ENCODE measurements at regions not wholly inside any gene's neighbourhood (a gene's known extent, or its start where the extent isn't known, plus 50 kb on each side); places are given as distances from the start of the nearest gene placed in this dataset.

DNA sequence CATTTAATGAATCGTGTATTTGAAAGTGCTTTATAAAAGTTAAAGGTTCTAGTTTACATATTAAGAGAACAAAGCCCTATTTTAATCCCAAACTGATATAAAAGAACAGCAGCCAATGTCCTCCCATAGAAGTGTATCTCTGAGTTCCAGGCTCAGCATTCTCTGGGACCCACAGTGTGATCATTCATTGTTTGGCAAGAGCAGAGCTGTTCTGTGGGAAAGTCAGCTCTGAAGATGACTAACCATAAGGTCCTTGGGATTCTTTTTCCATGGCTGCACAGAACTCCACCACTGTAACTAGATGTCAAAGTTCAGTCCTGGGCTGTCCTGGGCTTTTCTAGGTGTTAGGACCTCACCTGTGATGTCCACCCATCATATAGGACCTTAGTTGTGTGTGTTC is 157.0 kb upstream of the TLL1 start:
- TF ChIP-seq EED (CRISPR knock-in tag; IDR thresholded peaks at IDR 0.05) (no peak), MZF1 (CRISPR knock-in tag; IDR thresholded peaks at IDR 0.05; ENCODE audit: borderline replicate concordance) (no peak), U2AF2 (IDR thresholded peaks at IDR 0.05; ENCODE audit: low read depth, low read length) (no peak), POLR2AphosphoS2 (IDR thresholded peaks at IDR 0.05; ENCODE audit: low read depth, low read length) (no peak), ZFP90 (CRISPR knock-in tag; IDR thresholded peaks at IDR 0.05; ENCODE audit: borderline replicate concordance) (no peak), ELF1 (CRISPR knock-in tag; IDR thresholded peaks at IDR 0.05) (no peak), POLR2G (IDR thresholded peaks at IDR 0.05; ENCODE audit: low read depth, low read length) (no peak), YY1 (IDR thresholded peaks at IDR 0.05; ENCODE audit: insufficient read depth, insufficient replicate concordance, low read depth, low read length) (no peak), PHF8 (CRISPR knock-in tag; IDR thresholded peaks at IDR 0.05) (no peak), DPF2 (CRISPR knock-in tag; IDR thresholded peaks at IDR 0.05; ENCODE audit: borderline replicate concordance, low read depth) (no peak), POLR2A (IDR thresholded peaks at IDR 0.05; ENCODE audit: insufficient read depth in 1 of 2, low read depth in 2 of 2, low read length in 2 of 2) (no peak)
- TF ChIP-seq, protein P1, sequence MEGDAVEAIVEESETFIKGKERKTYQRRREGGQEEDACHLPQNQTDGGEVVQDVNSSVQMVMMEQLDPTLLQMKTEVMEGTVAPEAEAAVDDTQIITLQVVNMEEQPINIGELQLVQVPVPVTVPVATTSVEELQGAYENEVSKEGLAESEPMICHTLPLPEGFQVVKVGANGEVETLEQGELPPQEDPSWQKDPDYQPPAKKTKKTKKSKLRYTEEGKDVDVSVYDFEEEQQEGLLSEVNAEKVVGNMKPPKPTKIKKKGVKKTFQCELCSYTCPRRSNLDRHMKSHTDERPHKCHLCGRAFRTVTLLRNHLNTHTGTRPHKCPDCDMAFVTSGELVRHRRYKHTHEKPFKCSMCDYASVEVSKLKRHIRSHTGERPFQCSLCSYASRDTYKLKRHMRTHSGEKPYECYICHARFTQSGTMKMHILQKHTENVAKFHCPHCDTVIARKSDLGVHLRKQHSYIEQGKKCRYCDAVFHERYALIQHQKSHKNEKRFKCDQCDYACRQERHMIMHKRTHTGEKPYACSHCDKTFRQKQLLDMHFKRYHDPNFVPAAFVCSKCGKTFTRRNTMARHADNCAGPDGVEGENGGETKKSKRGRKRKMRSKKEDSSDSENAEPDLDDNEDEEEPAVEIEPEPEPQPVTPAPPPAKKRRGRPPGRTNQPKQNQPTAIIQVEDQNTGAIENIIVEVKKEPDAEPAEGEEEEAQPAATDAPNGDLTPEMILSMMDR (CRISPR knock-in tag; IDR thresholded peaks at IDR 0.05), result no peak
- TF ChIP-seq, protein P2, sequence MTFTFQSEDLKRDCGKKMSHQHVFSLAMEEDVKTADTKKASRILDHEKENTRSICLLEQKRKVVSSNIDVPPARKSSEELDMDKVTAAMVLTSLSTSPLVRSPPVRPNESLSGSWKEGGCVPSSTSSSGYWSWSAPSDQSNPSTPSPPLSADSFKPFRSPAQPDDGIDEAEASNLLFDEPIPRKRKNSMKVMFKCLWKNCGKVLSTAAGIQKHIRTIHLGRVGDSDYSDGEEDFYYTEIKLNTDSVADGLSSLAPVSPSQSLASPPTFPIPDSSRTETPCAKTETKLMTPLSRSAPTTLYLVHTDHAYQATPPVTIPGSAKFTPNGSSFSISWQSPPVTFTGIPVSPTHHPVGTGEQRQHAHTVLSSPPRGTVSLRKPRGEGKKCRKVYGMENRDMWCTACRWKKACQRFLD (CRISPR knock-in tag; IDR thresholded peaks at IDR 0.05; ENCODE audit: borderline replicate concordance), result no peak
- TF ChIP-seq, protein P3, sequence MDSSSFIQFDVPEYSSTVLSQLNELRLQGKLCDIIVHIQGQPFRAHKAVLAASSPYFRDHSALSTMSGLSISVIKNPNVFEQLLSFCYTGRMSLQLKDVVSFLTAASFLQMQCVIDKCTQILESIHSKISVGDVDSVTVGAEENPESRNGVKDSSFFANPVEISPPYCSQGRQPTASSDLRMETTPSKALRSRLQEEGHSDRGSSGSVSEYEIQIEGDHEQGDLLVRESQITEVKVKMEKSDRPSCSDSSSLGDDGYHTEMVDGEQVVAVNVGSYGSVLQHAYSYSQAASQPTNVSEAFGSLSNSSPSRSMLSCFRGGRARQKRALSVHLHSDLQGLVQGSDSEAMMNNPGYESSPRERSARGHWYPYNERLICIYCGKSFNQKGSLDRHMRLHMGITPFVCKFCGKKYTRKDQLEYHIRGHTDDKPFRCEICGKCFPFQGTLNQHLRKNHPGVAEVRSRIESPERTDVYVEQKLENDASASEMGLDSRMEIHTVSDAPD (CRISPR knock-in tag; IDR thresholded peaks at IDR 0.05), result no peak
